NCI-H2196 treated with DMSO at 0.1 percent for 48 hours (cell line): ENCODE measurements at regions not wholly inside any gene's neighbourhood (a gene's known extent, or its start where the extent isn't known, plus 50 kb on each side); places are given as distances from the start of the nearest gene placed in this dataset.

Experiments used
- DNase-seq: peaks from one replicate; lab custom pipeline; 2025; ENCODE audit not compliant: unreplicated experiment; lab: John Stamatoyannopoulos, UW

DNA sequence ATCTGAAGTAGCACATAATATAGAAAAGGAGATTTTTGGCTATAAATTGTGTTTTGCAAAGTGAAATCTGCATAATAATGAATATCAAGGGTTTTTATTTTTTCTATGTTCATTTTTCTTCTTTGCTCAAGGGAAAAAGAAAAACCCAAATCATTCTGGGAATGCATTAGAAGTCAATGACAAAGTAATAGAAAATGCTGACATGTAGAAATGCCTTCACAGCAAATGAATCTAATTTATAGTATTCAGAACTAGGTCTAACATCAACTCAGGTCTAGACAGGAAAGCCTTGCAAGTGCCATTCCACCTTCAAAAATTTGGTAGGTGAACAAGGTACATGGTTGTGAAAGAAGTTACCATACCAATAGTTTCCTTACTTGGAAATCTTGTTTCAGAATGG, 831.5 kb upstream of the CELF4 start:
- no peak for DNase-seq

DNA sequence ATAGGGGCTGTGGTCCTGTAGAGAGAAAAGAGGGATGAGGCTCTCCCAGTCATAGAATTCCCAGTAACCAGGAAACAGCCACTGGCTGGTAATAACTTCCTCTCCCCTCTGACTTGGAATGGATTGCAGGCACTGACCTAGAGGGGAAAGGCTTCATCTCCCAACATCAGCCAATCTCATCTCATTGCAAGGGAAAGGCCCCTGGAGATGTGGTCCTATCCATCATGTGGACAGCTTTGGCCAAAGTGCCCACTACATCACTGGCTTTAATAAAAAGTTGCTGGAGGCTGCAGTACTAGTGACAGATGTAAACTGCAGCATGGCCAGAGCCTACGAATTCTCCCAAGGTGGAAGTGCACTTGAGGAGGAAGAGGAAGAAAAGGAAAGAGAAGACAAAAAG, 820.5 kb upstream of the CELF4 start:
- no peak for DNase-seq

DNA sequence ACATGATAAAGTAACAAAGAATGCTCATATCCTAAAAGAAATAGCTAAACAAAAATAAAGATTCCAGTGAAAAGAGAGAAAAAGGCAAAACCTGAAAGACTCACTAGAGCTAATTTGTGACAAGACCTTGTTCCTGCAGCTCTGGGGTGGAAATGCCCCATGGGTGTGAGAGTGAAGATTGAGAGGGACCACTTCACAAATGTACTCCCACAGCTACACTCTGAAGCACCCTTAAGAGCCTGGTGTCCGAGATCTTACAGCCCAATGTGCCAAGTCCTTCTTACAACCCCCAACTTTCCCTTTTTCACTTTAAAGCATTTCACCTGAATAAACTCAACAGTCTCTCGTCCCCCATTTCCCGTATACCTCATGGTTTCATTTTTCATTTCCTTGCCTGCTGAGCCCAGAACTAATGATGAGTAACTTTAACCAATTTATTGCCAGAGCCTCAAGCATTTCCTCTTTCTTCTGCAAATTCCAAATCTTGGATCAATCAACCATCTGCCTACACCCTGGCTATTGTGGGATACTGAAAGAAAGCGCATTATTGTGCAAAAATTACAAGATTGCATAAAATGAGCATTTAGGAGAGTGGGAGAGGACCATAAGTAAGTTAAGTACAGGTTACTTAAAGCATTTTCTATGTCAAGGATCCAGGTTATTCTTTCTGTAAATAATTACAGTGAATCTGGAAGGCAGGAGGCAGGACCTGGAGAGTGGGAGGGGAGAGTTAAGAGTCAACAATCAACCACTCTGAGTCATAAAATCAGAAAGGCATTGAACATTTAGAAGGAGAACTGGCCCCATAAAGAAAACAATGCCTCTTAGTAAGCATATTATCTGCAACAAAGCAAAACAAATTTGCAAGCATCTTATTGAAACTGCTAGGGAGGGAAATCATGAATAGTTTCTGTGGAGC, 804.4 kb upstream of the CELF4 start:
- no peak for DNase-seq

DNA sequence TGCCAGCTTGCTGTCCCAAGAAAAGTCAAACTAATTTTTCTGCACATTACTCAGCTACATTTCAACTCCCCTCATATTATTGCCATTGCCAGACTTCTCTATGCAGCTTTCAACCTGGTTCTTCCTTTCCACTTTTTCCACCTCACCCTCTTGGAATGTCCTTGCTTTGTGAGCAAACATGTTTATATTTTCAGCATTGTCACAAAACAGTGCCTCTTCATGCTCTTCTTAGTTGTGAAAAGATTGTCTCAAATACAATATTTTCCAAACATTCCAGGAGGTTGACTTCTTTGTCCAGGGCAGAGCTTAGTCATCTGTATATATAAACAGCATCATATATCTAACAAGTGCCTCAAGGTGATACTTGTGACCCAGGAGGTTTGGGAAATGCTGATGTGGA, 803.3 kb upstream of the CELF4 start:
- no peak for DNase-seq

DNA sequence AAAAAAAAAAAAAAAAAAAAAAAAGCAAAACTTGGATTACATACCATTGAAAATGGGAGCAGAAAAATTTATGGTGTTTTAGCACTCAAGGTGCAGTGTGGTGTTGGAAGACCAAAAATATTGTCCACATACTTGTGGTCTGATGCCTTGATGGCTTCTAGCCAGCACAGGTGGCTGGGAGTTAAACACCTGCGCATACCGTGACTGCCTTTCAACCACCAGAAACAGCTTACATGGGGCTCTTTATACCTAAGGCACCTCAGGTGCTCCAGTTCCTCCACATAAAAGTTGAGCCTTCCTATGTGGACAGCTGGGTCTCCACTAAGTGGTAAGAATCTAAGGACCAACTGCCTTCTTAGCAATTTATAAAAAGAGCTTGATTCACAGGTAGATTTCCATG, 802.6 kb upstream of the CELF4 start:
- no peak for DNase-seq

DNA sequence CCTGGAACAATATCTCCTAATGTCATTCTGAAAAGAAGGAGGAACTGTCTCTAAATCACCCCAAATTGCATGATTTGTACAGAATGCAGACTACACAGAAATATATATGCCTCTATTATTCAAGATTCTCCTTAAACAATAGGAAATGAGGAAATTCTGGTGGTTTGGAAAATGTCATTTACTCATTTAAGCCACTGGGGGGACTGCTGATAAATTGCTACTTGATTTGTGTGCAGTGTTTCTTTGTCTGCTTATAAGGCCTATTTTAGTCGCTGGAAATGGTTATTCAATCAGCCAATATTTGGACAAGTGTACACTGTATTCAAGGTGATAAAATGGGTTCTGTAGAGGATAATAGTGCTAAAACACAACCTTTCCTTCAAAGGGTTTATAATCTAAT, 801.9 kb upstream of the CELF4 start:
- no peak for DNase-seq

DNA sequence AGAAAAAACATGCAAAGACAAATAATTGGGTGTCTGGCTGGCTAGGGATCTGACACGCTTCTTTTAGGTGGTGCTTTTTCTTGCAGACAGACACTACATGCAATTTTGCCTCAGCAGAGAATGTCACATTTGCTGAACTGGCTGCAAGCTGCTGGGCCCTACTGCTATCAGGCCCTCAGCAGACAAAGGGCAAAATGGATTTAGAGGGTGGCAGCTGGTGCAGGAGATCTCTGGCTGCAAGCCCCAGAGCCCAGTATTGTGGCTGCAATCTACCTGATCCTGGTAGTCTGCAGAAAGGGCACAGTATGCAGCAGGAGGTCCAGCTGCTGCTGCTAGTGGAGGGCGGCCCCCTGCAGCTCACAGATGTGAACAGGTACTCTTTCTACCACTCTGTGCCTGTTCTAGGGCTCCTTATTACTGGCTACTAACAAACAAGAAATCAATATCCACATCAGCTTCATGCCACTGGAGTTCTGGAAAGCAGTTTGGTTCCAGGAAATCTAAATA, 796.7 kb upstream of the CELF4 start:
- no peak for DNase-seq

DNA sequence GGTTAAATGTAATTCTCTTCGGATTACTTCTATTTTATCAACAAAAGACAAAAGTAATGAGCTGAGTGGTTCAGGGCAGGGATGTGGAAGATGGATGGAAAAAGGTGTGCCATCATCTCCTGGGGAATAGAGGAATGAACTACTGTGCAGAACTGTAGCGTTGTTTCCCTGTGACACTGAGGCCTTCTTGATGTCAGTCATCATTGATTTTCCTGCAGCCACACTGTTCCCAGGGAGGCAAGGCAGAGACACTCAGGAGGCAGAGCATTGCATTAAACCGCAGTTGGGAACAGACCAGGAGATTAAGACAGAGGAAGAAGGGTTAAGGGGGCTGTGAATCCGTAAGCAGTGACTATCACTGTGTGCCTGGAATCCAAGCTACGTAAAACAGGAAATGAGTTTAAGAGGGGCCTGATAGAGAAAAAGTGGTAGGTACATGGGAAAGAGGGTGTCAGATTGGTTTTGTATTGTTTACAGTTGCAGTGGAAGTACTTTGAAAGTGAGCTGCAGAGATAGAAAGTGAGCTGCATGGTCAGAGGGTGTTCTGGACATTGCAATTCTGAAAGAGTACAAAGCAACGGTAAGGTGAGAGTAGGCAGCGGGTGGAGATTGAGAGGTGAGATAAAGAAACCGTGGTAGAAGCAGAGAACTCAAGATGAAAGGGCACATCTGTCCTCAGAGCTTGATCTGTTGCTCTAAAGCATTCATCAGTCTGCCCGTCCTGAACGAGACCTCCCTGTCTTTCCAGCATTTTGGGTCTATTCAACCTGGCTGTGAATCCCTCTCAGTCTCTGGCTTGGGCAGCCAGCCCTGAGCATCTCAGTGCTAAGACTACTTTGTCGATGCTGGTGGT, 793.4 kb upstream of the CELF4 start:
- no peak for DNase-seq

DNA sequence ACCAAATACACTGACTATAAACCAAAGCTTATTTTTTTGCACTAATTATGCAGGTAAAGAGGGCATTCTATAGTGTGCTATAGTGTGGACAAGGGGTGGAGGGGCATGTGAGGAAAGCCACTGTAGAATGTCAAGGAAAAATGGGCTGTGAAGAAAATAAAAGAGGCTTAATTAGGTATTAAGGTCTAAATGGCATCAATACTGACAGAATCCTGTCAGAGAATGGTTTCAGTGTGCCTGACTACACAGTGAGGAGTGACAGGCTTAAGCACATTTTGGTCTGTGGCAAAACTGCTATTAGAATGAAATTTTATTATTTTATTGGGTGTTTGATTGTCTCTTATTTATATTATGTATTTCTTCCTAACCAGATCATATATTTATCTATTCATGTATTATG, 787.6 kb upstream of the CELF4 start:
- no peak for DNase-seq

DNA sequence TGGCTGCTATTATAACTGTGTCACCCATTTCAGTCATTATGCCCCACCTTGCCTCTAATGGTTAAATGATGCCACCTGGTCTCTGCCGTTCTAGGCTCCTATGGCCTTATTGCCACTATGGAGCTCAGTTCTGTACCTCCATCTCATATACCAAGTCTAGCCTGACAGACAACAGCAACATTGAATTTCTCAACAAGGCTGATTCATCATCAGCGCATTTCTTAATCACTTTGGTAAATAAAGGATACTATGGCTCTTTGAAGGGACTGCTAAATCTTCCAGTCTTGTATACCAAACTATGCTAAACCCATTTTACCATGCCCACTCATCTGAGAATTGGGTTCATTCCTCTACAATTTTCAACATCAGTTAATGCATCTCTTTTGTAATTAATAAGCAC, 784.5 kb upstream of the CELF4 start:
- DNase-seq: no peak

DNA sequence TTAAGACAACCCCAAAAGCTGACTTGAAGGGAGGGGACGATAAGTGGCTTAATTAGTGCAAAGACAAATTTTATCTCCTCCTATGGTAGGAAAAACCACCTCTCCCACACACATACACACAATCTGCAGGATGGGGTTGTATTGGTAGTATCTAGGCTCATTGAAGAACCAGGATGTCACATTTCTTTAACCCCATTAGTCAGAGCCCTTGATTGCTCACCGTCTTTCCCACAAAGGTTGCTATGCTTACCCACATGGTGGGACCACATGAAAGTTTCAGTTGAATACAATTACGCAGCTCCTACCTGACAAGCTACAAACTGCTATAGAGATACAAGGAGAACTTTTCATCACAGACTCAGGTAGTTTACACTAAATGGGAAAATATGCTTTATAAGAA, 765.0 kb upstream of the CELF4 start:
- no peak for DNase-seq

DNA sequence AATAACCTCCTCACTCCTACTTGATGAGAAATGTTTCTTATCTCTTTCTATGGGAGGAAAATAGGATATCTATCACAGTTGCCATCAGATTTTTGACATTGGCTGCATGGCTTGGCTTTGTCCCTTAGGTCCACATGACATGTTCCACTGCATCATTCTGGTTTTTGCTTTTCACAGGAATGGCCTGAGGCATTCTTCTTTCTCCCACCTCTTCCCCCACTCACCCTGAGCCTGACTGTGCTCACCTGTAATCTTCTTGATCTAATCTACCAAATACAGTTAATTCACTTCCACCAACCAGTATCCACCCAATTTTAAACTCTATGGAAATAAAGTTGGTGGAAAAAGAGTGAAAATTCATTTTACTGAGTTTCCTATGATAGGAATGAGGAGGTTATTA, 763.5 kb upstream of the CELF4 start:
- no peak for DNase-seq

DNA sequence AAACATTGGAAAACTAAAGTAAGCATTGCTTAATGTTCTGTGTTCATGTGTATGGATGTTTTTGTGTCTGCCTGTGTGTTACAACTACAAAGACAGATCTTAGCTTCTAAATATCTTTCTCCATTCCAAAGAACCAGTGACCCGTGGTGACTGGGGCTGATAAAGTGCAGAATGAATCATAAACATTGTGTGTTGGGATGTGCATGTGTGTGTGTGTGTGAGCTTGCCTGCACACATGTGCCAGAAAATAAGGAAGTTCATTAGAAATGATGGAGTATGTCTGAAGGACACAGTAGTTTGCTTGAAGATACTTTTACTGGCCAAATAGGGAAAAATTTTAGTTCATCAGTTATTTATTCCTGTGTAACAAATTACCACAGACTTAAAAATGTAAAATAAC, 756.6 kb upstream of the CELF4 start:
- no peak for DNase-seq

DNA sequence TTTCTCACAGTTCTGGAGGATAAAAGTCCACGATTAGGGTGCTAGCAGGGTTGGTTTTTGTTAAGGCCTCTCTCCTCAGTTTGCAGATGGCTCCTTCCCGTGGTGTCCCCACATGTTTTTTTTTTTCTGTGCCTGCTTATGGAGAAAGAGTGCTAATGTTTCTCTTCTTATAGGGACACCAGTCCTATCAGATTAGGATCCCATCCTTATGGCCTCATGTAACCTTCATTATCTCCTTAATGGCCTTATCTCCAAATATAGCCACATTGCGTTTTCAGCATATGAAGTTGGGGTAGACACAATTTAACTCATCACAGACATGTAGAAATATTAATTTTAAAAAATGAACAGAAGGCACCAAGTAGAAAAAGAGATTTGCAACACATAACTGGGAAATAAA, 755.7 kb upstream of the CELF4 start:
- no peak for DNase-seq

DNA sequence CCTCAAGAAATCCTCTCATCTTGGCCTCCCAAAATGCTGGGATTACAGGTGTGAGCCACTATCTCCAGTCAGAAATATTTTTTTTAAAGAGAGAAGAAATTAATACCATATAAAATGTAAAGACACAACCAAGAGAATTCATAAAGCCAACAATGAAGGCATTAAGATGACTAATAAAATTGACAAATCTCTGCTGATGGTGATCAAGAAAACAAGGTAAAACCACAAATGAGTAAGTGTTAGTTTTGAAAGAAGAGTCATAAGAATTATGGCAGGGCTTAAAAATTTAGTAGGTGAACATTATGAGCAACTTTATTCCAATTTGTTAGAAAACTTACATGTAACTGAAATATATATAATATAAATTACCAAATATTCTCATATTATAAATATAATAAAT, 752.8 kb upstream of the CELF4 start:
- DNase-seq: no peak

DNA sequence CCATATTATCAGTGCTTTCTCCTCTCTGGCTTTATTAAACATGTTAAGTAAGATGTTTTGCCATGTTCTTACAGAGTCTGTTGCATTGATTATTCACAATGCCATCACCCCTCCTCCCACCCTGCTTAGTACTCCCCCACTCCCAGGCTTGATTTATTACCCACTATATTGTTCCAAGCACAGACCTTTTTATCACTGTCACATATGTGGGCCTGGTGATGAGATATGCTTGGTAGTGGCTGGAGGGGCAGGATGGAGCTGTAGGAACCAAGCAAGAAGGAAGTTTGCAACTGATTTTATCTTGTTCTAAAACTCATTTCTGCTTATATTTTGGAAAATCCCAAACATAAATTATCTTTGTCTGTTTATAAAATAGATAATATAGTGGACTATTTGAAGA, 748.2 kb upstream of the CELF4 start:
- no peak for DNase-seq

DNA sequence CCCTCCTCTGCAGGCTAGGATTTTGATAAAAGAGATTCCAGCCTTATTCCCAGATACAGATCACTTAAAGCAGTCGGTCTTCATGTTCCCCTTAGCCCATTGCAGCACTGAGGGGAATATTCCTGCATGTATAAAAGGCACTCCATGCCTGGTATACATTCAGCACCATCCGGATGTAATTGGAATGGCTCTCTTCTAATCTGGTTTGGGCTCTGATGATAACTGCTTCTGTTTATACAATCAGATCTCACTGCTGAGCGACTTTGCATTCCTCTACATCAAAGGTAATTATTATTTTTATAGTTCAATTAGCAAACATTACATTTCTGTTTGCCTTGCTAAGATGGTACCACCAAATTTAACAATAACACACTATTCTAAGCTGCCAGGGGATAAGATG, 746.9 kb upstream of the CELF4 start:
- DNase-seq: no peak

DNA sequence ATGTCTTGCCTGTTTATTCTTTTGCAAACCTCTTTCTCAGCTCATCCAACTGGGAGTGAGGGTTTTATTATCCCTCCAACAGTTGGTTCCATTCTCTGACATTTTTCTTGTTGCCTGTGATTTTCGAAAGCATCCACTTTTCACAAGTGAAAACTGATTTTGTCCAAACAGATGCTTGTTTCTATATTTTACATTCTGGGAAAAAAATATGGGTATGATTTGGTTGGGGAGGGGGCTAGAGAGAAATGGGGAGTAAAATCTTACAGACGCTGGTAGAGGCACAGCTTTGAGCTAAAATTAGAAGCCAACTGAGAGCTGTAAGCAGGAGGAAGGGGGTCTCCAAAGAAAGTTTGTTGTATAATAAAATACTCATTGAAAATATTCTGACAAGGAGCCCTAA, 745.3 kb upstream of the CELF4 start:
- DNase-seq: no peak

DNA sequence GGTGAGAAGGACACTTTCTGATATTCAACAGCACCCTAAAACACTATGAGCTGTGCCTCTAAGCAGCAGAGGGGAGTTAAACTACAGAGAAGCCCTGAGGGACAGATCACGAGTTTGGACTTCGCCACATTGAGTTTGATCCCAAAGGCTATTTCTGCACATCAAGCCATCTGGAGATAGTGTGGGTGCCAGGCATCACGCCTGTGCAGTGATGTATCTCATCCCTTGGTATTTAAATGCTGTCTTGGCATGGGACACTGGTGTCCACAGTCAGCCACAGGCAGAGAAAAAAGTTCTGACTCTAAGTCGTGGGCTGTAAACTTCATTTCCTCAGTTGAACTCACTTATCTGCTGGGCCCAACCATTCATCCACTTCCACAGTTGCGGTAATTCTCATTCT, 742.3 kb upstream of the CELF4 start:
- no peak for DNase-seq

DNA sequence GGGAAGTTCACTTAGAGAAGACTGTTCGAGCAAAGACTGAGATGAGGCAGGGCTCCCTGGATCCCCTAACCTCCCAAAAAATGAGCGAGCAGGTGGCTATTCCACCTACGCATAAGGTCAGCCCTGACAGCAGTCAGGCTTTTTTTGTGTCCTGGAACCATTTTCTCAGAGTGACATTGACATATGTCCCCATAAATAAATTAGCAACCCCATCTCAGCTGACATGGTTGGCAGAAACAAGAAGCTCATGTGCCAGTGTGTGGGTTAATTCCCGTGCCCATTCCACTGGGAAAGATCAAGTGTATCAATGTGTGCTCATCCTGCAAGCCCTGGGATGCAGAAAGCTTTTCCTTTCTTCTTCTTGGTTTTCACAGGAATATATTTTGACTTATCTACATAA, 740.4 kb upstream of the CELF4 start:
- DNase-seq: no peak

DNA sequence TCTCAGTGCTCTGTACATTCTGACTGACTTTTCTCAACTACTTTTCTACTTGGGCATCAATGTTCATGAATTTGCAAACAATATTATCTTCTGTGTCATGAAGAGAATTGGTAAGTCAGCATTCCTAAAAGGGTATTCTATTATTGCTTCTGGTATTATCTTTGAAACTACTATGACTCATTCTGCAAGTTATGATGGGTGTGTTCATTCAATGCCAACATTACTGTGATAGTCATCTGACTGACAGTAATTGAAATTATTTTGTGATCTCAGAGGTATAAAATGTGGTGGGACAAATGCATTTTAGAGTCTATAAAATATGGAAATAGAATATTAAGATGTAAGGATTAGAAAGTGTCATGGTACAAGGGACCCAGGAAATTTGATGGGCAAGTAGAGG, 736.0 kb upstream of the CELF4 start:
- DNase-seq: no peak

DNA sequence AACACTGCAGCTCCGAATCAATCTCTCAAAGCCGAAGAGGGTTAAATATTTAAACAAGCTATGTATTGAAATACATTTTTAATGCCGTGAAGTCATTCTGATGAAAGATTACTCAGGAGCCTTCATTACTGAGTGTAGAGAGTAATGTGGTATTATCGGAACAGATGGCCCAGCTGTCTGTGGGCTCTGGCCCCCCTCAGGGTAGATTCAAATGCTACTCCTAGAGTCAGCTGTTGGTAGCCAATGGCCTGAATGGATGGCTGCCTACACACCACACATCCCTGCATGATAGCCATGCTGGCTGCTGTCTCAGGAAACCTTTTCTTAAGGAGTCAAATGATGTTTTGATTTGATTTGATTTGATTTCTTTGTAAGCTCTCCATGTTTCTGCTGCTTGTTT, 732.3 kb upstream of the CELF4 start:
- DNase-seq: no peak
